Duodenal mucosa (tissue), 2 donors: ENCODE measurements at regions not wholly inside any gene's neighbourhood (a gene's known extent, or its start where the extent isn't known, plus 50 kb on each side); places are given as distances from the start of the nearest gene placed in this dataset.

ENCODE experiments used
- H3K27ac ChIP-seq: one replicate; pipeline ENCODE4 v1.7.0; 2013; ENCODE audit warnings: low read depth, low read length
- H3K27me3 ChIP-seq, 2 donors: one replicate each; pipeline ENCODE4 v1.7.0; 2013; ENCODE audit warnings: low read length in 2 of 2, control low read depth in 1 of 2; ENCODE audit not compliant: insufficient read depth in 2 of 2, control insufficient read depth in 1 of 2
- H3K36me3 ChIP-seq, 2 donors: one replicate each; pipeline ENCODE4 v1.7.0; 2013; ENCODE audit warnings: low read length in 2 of 2, control low read depth in 1 of 2; ENCODE audit not compliant: insufficient read depth in 2 of 2, control insufficient read depth in 1 of 2
- H3K4me1 ChIP-seq, 2 donors: one replicate each; pipeline ENCODE4 v1.7.0; 2013; ENCODE audit warnings: low read length in 2 of 2, control low read depth in 1 of 2; ENCODE audit not compliant: insufficient read depth in 2 of 2, control insufficient read depth in 1 of 2
- H3K4me3 ChIP-seq, 2 donors: one replicate each; pipeline ENCODE4 v1.7.0; 2013; ENCODE audit warnings: low read length in 2 of 2, low read depth in 1 of 2
- H3K9ac ChIP-seq, 2 donors: one replicate each; pipeline ENCODE4 v1.7.0; 2013; ENCODE audit warnings: low read length in 2 of 2, low read depth in 1 of 2
- H3K9me3 ChIP-seq, 2 donors: one replicate each; pipeline ENCODE4 v1.7.0; 2013; ENCODE audit warnings: low read length in 2 of 2, control low read depth in 1 of 2; ENCODE audit not compliant: control insufficient read depth in 1 of 2

DNA sequence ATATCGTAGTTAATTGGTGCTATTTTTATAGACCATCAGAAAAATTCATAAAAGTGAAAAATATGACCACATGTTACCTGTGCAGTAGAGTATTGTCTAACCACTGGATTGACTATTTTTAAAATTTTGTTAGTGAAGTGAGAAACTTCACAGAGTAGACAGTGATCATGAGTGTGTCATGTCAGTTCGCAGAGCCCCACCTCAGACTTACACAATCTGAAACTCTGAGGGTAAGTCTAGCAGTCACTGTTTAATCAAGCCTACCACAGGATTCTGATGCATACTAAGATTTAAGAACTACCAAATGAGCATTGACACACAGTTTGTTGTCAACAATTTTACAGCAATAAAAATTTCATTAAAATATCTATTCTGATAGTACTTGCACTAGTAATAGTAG is 552.9 kb upstream of the SUCLG2 start:
- Histone ChIP-seq H3K36me3 (no peaks in the 10 kb centered on the region), H3K27me3 (no peaks in the 10 kb centered on the region), H3K9ac (no peak overlapping the region), H3K27ac (no peak overlapping the region), H3K4me1 (no peaks in the 10 kb centered on the region), H3K4me3 (no peak overlapping the region), H3K9me3 (no peaks in the 10 kb centered on the region)

DNA sequence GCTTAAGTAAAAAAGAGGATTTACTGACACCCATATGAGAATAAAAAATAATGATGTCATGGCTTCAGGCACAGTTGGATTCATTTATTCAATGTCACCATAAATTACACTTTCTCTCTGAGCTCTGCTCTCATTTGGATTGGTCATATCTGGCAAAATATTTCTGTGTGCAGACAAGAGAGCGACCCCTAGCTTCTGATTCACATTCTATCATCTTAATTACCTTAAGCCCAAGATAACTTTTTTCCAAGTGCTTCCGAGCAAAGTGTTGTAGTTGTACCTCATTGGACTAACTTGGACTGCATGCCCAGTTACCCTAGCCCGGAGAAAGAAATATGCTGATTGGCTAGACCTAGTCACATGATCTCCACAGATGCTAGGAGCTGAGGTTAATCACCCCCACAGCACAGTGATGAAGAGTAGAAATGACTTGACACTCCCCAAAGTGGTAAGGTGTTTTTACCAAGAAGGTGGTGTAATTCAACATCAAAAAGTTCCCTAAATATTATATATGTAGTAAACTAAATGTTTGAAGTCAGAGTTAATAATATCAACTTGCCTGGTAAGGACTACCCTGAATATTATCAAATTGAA is 552.2 kb upstream of the SUCLG2 start:
- no peaks in the 10 kb centered on the region for H3K27me3 ChIP-seq
- no peak overlapping the region for H3K4me3 ChIP-seq
- no peaks in the 10 kb centered on the region for H3K9me3 ChIP-seq
- H3K9ac ChIP-seq, result no peak overlapping the region
- H3K4me1 ChIP-seq, result no peaks in the 10 kb centered on the region
- no peak overlapping the region for H3K27ac ChIP-seq
- no peaks in the 10 kb centered on the region for H3K36me3 ChIP-seq

DNA sequence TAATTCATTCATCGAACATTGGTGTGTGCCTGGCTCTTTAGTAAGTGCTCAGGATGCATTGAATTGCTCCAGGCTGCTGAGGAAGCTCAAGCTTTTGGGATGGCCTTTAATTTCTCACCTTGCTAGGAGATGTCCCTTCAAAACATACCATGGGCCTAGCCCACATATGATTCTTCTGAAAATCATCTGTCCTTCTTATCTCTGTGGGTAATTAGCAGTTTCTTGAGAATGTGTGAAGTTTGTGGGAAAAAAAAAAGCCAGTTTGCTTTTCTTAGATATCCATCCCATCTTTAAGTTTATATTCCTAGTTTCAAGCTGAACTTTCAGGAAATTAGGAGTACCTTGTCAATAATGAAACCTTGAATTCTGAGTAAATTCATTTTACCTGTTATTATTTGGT is 532.3 kb upstream of the SUCLG2 start:
- no peaks in the 10 kb centered on the region for H3K36me3 ChIP-seq
- H3K9ac ChIP-seq, result no peak overlapping the region
- no peak overlapping the region for H3K4me3 ChIP-seq
- H3K9me3 ChIP-seq, result no peaks in the 10 kb centered on the region
- no peaks in the 10 kb centered on the region for H3K4me1 ChIP-seq
- no peak overlapping the region for H3K27ac ChIP-seq
- H3K27me3 ChIP-seq, result no peaks in the 10 kb centered on the region

DNA sequence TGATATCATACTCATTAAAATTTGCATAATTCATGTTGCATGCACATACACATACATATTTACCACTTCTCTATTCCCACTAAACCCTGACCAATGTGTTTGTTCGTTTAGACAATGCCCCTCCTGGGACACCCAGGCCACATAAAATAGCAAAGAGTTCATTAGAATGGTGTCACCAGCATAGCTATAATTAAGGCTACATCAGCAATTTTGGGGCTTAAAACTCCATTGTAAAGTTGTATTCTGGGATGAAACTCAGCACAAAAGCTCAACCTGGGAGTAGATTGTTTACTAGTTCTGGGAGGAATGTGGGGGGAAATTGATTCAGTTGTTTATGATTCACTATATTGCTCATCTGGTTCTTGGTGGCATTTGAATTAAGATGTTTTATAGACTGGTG is 522.2 kb upstream of the SUCLG2 start:
- H3K9ac ChIP-seq, result no peak overlapping the region
- H3K27me3 ChIP-seq, result no peaks in the 10 kb centered on the region
- H3K27ac ChIP-seq, result no peak overlapping the region
- H3K4me1 ChIP-seq, result no peaks in the 10 kb centered on the region
- H3K36me3 ChIP-seq, result no peaks in the 10 kb centered on the region
- no peak overlapping the region for H3K4me3 ChIP-seq
- H3K9me3 ChIP-seq, result peaks cover 7 to 8% of the 10 kb centered on the region in 2 donors

- Histone ChIP-seq H3K4me3 (no peak overlapping the region), H3K9me3 (peaks cover 7 to 11% of the 10 kb centered on the region in 2 donors), H3K27me3 (no peaks in the 10 kb centered on the region), H3K4me1 (no peaks in the 10 kb centered on the region), H3K9ac (no peak overlapping the region), H3K36me3 (no peaks in the 10 kb centered on the region), H3K27ac (no peak overlapping the region)
These were observed 518.7 kb upstream of the SUCLG2 start for GRCh38 chr3:68173012-68173634.

GRCh38 chr3:68172039-68172438 is 517.6 kb upstream of the SUCLG2 start:
- H3K9ac ChIP-seq, result no peak overlapping the region
- H3K4me1 ChIP-seq, result no peaks in the 10 kb centered on the region
- H3K36me3 ChIP-seq, result no peaks in the 10 kb centered on the region
- H3K27ac ChIP-seq, result no peak overlapping the region
- peaks cover 7 to 11% of the 10 kb centered on the region in 2 donors for H3K9me3 ChIP-seq
- no peaks in the 10 kb centered on the region for H3K27me3 ChIP-seq
- no peak overlapping the region for H3K4me3 ChIP-seq

DNA sequence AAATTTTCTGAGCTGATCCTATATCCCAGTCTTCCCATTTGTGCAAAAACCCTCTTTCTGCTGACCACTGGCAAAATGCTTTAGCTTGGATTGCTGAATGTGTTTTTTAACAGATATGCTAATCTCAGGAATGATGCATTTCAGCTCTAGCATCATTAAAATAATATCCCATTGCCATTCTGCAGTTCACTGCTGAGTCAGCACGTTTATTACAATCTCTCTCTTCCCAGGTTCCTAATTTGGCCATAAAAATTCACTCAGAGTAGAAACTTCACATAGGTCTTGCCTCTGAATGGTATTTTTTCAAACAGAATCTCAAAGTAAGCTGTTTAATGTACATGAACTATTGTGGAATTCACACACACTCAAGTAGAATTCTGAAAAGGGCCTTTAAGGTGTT is 509.6 kb upstream of the SUCLG2 start:
- Histone ChIP-seq H3K27ac (no peak overlapping the region), H3K9ac (no peak overlapping the region), H3K4me1 (no peaks in the 10 kb centered on the region), H3K27me3 (no peaks in the 10 kb centered on the region), H3K9me3 (no peaks in the 10 kb centered on the region), H3K4me3 (no peak overlapping the region), H3K36me3 (no peaks in the 10 kb centered on the region)

DNA sequence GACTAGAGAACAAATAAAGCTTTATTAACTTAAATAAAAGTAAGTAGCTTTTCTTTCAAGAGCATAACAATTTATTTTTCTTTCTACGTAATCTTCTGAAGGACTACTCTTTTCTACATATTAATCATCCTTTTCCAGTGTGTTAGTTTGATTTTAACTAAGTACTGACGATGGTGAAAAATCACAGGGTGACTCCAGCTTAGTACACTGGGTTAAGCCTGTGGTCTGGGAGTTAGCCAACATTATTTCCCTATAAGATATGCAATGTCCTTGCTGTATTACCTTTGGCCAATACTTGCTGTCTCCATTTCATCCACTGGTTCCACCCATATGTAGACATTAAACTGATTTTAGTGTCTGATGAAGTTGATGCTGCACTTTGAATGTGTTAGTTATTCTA is 508.6 kb upstream of the SUCLG2 start:
- Histone ChIP-seq H3K4me3 (no peak overlapping the region), H3K9me3 (no peaks in the 10 kb centered on the region)

GRCh38 chr3:68162644-68163043 is 508.2 kb upstream of the SUCLG2 start:
- H3K27ac ChIP-seq, result no peak overlapping the region
- no peak overlapping the region for H3K9ac ChIP-seq
- H3K4me1 ChIP-seq, result no peaks in the 10 kb centered on the region
- no peaks in the 10 kb centered on the region for H3K27me3 ChIP-seq
- no peaks in the 10 kb centered on the region for H3K36me3 ChIP-seq
- H3K4me3 ChIP-seq, result no peak overlapping the region
- no peaks in the 10 kb centered on the region for H3K9me3 ChIP-seq

More for the DNA sequence above, 508.6 kb upstream of the SUCLG2 start:
- H3K27ac ChIP-seq, result no peak overlapping the region
- no peaks in the 10 kb centered on the region for H3K27me3 ChIP-seq
- H3K9ac ChIP-seq, result no peak overlapping the region
- no peaks in the 10 kb centered on the region for H3K36me3 ChIP-seq
- no peaks in the 10 kb centered on the region for H3K4me1 ChIP-seq

DNA sequence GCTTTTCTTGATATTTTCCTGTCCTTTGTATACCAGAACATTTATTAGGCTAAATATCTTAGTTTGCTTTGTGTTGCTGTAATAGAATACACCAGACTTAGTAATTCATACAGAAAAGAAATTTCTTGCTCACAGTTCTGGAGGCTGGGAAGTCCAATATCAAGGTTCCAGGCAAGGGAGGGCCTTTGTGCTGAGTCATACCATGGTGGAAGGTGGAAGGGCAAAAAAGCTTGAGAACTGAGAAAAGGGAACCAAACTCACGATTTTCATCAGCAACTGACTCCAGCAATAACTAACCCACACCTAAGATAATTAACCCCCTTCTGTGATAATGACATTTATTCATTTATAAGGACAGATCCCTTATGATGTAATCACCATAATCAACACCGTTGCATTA is 496.9 kb upstream of the SUCLG2 start:
- H3K27me3 ChIP-seq, result no peaks in the 10 kb centered on the region
- no peaks in the 10 kb centered on the region for H3K4me1 ChIP-seq
- no peak overlapping the region for H3K27ac ChIP-seq
- no peaks in the 10 kb centered on the region for H3K36me3 ChIP-seq
- H3K9ac ChIP-seq, result no peak overlapping the region
- H3K4me3 ChIP-seq, result no peak overlapping the region
- H3K9me3 ChIP-seq, result no peaks in the 10 kb centered on the region
